GM18499 (cell line): ENCODE measurements at regions not wholly inside any gene's neighbourhood (a gene's known extent, or its start where the extent isn't known, plus 50 kb on each side); places are given as distances from the start of the nearest gene placed in this dataset.

ENCODE experiments used
- ATAC-seq: cut with Tn5 transposase; IDR thresholded peaks from one replicate; pipeline ENCODE4 v1.9.1; 2021; ENCODE audit warnings: moderate number of reproducible peaks; ENCODE audit not compliant: insufficient read depth, unreplicated experiment

- ATAC-seq = no peak
Measured at GRCh38 chr11:15884777-15885540, 471.4 kb downstream of the SOX6 start.

GRCh38 chr11:15885854-15886253, 470.5 kb downstream of the SOX6 start:
- no peak for ATAC-seq

DNA sequence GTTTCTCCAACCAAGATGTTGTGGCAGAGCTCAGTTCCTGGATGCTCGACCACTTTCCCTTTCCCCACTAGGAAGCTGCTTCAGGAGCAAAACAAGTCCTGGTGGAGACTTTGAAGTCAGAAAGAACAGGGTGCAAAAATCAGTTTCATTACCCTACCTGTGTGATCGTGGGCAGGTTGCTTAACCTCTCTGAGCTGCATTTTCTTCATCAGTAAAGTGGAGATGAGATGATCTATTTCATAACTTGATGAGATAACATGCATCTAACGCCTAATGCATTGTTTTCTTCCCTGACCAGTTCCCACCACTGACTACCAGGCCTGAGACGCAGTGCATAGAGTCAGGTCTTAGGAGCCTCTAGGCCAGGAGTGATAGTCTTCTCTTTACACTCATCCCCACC, 470.0 kb downstream of the SOX6 start:
- no peak for ATAC-seq

GRCh38 chr11:15886866-15887265, 469.5 kb downstream of the SOX6 start:
- ATAC-seq = no peak

- no peak for ATAC-seq
Measured at GRCh38 chr11:15888556-15889345, 467.6 kb downstream of the SOX6 start.

DNA sequence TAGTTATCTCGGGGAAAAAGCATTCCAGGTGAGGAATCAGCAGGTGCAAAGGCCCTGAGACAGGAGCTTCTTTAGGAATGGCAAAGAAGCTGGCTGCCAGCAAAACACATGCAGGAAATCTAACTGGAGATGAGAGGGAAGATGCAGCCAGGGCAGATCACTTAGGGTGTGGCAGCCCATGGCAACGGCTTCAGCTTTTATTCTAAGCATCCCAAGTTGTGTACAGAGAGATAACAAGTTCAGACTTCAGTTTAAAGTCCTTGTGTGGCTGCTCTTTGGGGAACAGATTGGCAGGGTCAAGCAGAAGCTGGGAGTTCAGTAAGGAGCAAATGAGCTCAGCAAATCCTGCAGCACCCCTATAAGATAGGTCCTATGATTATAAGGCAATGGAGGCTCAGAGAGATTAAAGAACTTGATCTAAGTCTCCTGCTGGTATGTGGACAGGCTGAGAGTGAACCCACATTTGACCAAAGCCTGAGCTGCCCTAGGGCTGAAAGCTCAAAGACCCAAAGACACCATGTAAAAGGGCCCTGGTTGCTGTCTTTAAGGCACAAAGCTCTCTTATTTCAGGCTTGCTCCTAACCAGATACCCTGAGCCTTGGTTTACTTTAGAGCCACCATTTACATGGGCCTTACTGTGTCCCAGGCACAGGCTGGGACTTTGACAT, 466.8 kb downstream of the SOX6 start:
- ATAC-seq = no peak

DNA sequence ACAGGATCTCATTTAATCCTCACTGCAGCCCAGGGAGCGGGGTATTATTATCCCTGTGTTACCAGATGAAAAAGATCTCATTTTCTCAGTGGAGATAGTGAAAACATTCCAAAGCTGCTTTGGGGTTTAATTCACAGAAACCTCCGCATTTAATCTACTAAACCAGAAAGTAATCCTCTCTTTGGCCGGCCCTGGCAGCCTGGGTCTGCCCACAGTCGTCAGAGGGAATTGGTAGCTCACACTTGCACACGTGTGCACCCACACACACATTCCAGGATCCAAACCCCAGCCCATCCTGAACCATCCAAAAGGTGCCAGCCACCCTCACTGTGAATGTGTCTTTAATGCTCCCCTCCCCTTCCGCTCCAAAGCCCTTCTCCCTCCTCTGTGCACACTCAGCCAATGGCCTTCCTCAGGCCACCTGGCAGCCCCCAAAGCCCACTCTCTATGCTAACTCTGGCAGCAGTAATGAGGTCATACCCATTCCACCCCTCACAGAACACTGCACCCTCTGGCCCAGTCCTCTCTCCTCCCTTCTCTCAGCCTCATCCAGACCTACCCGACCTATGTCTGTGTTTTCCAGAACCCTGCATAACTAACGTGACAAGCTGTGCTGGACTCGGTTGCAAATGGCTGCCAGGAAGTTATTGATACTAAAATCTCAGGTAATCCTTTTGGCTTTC, 466.2 kb downstream of the SOX6 start:
- no peak for ATAC-seq

DNA sequence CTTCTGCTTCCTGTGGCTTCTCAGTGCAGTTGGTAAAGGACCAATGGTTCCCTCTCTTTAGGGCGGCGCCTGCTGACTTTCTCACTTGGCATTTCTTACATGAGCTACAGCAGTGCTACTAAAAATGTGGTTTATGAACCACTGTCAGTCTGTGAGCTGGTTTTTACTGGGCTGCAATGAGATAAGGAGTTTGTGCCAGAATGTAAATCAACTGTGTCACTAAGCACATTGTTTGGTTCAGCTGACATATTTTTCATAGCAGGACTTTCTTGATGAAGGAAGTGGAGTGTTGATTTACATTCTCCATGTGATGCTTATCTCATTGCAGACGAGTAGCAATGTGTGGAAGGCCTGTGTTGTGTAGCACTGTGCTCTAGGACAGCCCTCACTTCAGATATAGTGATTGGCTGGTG, 463.3 kb downstream of the SOX6 start:
- no peak for ATAC-seq

DNA sequence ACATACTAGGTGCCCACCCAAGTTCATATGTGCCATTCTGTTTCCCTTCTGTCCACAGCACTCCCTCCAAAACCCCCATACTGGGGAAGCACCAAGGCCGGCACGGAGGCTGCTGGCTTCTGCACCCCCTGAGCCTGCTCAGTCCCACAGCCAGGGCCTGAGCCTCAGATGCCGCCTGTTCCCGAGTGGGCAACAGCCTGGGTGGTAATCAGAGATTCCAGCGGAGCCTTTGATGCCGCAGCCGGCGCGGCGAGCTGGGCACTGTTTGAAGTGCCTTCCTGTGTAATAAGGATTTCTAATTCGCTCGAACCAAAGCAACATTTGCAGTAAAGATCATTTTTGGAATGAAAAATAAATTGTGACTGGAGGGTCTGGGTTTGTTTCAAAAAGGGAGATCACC, 460.3 kb downstream of the SOX6 start:
- ATAC-seq = no peak

DNA sequence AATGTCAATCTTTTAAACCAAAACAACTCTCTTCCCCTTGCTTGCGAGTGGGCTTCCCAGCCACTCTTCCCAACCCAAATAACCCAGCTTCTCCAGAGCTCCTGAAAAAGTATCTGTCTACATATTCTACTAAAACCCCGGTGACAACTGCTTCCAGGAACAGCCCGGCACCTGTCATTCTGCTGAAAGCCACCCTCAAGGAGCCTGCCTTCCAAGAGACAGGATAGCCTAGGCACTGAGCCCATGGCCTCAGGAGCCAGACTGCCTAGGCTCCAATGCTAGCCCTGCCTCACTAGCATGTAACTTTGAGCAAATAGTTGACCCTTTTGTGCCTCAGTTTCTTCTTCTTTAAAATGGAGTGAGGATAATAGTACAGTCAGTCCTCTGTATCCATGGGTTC, 459.8 kb downstream of the SOX6 start:
- ATAC-seq = no peak

GRCh38 chr11:15897211-15897960, 459.0 kb downstream of the SOX6 start:
- ATAC-seq = no peak

DNA sequence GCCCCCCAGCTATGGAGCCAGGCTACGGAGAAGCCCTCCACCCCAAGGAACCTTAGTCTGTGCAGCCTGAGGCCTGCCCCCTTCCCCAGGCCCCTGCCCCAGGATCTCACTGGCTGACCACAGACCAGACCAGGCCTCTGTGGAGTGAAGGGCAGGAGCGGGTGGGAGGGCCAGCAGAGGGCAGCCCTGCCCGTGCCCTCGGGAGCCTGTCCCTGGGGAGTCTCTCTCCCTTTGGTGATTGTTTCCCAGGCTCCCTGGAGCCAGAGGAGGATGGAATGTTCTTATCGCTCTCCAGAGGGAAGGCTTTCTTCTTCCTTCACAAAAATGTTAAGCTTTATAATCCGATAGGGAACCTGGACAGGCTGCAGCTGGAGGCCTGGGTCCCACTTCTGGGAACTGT, 455.3 kb downstream of the SOX6 start:
- no peak for ATAC-seq

GRCh38 chr11:15901790-15902189, 454.6 kb downstream of the SOX6 start:
- ATAC-seq = no peak

GRCh38 chr11:15903246-15903645, 453.1 kb downstream of the SOX6 start:
- no peak for ATAC-seq

- ATAC-seq = no peak
Measured at GRCh38 chr11:15905366-15906104, 450.8 kb downstream of the SOX6 start.

GRCh38 chr11:15906481-15907035, 449.8 kb downstream of the SOX6 start:
- no peak for ATAC-seq

- no peak for ATAC-seq
Measured at GRCh38 chr11:15907806-15908205, 448.5 kb downstream of the SOX6 start.

GRCh38 chr11:15909937-15910598, 446.3 kb downstream of the SOX6 start:
- ATAC-seq = no peak
